Myocyte (in vitro differentiated cells): ENCODE measurements at regions not wholly inside any gene's neighbourhood (a gene's known extent, or its start where the extent isn't known, plus 50 kb on each side); places are given as distances from the start of the nearest gene placed in this dataset.

Experiments used
- DNase-seq: peaks from one replicate; pipeline ENCODE4 v3.0.0-alpha.2; 2012; ENCODE audit warnings: low read depth

DNA sequence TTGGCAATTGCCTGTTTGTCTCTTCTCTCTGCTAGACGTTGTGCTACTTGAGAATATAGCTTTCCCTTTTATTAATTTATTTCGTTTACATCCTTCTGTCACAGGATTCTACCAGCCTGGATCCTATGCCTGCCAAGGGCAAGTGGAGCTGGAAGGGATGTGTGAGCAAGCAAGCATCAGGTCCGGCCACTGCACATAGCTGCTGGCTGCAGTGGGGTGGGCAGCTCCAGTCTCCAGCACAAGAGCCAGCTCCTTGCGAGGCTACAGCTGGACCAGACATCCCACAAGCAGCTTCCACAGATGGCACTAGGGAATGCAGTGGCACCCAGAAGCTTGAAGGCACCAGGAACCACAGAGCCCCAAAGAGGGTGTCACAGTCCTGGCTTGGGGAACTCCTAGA is 225.0 kb downstream of the KCNC2 start:
- DNase-seq: no peak

DNA sequence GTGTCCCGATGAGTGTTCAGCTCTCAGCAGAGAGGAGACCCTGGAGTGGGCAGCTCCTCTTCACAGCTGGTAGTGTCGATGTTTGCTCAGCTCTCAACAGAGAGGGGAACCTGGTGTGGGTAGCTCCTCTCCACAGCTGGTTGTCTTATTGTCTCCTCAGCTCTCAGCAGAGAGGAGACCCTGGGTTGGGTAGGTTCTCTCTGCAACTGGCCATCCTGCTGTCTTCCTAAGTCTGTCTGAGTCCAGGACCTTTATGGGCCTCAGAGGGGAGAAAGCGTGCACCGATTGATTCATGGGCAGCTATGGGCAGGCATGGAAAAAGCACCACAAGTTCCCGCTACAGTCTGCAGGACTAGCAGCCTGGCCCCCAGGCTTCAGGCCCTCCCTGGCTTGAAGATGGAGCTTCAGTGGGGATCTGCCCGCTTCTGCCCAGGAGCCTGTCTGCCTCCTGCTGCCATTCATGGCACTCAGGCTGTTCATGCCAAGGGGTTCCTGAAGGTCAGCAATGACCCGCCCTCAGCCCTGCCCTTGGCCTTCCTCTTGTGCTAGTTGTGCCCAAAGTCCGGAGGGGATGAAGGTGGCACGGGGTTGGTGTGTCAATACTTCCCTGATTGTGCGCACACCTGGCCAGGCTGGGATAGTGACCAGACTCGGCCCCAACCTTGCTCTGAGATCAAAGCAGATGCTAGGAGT is 224.2 kb downstream of the KCNC2 start:
- DNase-seq: no peak

- DNase-seq: peak; percentile 9
These were observed 223.7 kb downstream of the KCNC2 start for GRCh38 chr12:74985986-74986319.

- no peak for DNase-seq
These were observed 221.5 kb downstream of the KCNC2 start for GRCh38 chr12:74988156-74988555.
